Activated CD4-positive, alpha-beta memory T cell treated with anti-CD3 and anti-CD28 coated beads for 36 hours (primary cell): ENCODE measurements at regions not wholly inside any gene's neighbourhood (a gene's known extent, or its start where the extent isn't known, plus 50 kb on each side); places are given as distances from the start of the nearest gene placed in this dataset.
"Not testable (repeated sequence)": the region's sequence is repeated elsewhere in the genome, so short reads cannot be mapped to it uniquely, and the experiment has no call there.

Source experiments
- CTCF ChIA-PET: fragments of 350-600 bp; sonication (Branson Sonifier 250); formaldehyde crosslinking; loops from one replicate; lab custom pipeline; 2021; ENCODE audit warnings: antibody characterized with exemption, inconsistent platforms; lab: Charles Lee
- POLR2A ChIA-PET: fragments of 350-600 bp; sonication (Branson Sonifier 250); formaldehyde crosslinking; loops from one replicate; lab custom pipeline; 2021; ENCODE audit warnings: antibody characterized with exemption; lab: Charles Lee
- DNase-seq: peaks from one replicate; pipeline ENCODE4 v3.0.0-alpha.2; 2020
- H3K27ac Mint-ChIP-seq: one replicate; pipeline ENCODE4 v1.8.0; 2021; ENCODE audit warnings: mixed read lengths
- H3K27me3 Mint-ChIP-seq: one replicate; pipeline ENCODE4 v1.8.0; 2021; ENCODE audit warnings: mixed read lengths
- H3K36me3 Mint-ChIP-seq: one replicate; pipeline ENCODE4 v1.8.0; 2021; ENCODE audit warnings: mixed read lengths
- H3K4me1 Mint-ChIP-seq: one replicate; pipeline ENCODE4 v1.8.0; 2021; ENCODE audit warnings: low read depth, mixed read lengths
- H3K4me3 Mint-ChIP-seq: one replicate; pipeline ENCODE4 v1.8.0; 2021; ENCODE audit warnings: mild to moderate bottlenecking, mixed read lengths
- H3K9me3 Mint-ChIP-seq: one replicate; pipeline ENCODE4 v1.8.0; 2021; ENCODE audit warnings: mixed read lengths
- intact Hi-C: fragments of 100-400 bp; cut with micrococcal nuclease; formaldehyde crosslinking; loops from one replicate; pipeline ENCODE4 v1.15.1; 2023

GRCh38 chr2:220371211-220371610 is 743.8 kb downstream of the SLC4A3 start:
- CTCF ChIA-PET, result no interaction called here

GRCh38 chr2:220373878-220374277 is 746.4 kb downstream of the SLC4A3 start:
- ChIA-PET POLR2A (no interaction called here), CTCF (no interaction called here)
- Mint-ChIP-seq H3K9me3 (peaks cover under 1% of the 10 kb centered on the region), H3K4me3 (no peak overlapping the region), H3K27ac (no peak overlapping the region), H3K36me3 (no peaks in the 10 kb centered on the region), H3K4me1 (no peaks in the 10 kb centered on the region), H3K27me3 (no peaks in the 10 kb centered on the region)
- intact Hi-C loops, result no loop called here
- no peak for DNase-seq

More at GRCh38 chr2:220371211-220371610, 743.8 kb downstream of the SLC4A3 start:
- POLR2A ChIA-PET, result no interaction called here
- H3K9me3 Mint-ChIP-seq, result no peaks in the 10 kb centered on the region
- H3K27me3 Mint-ChIP-seq, result no peaks in the 10 kb centered on the region
- no peak for DNase-seq
- no peak overlapping the region for H3K27ac Mint-ChIP-seq
- H3K4me3 Mint-ChIP-seq, result no peak overlapping the region
- no peaks in the 10 kb centered on the region for H3K36me3 Mint-ChIP-seq
- intact Hi-C loops, result no loop called here
- no peaks in the 10 kb centered on the region for H3K4me1 Mint-ChIP-seq

GRCh38 chr2:220374282-220374681 is 746.9 kb downstream of the SLC4A3 start:
- no peaks in the 10 kb centered on the region for H3K27me3 Mint-ChIP-seq
- H3K4me3 Mint-ChIP-seq, result no peak overlapping the region
- H3K4me1 Mint-ChIP-seq, result no peaks in the 10 kb centered on the region
- ChIA-PET CTCF (no interaction called here), POLR2A (no interaction called here)
- intact Hi-C loops, result no loop called here
- H3K9me3 Mint-ChIP-seq, result peaks cover 4% of the 10 kb centered on the region
- no peak for DNase-seq
- H3K36me3 Mint-ChIP-seq, result no peaks in the 10 kb centered on the region
- H3K27ac Mint-ChIP-seq, result no peak overlapping the region

- Mint-ChIP-seq H3K27ac (no peak overlapping the region), H3K4me1 (no peaks in the 10 kb centered on the region), H3K36me3 (no peaks in the 10 kb centered on the region), H3K27me3 (no peaks in the 10 kb centered on the region), H3K4me3 (no peak overlapping the region), H3K9me3 (peaks cover 16% of the 10 kb centered on the region)
- ChIA-PET CTCF (no interaction called here), POLR2A (no interaction called here)
- intact Hi-C loops, result no loop called here
- no peak for DNase-seq
Observed at GRCh38 chr2:220377482-220378155, 750.2 kb downstream of the SLC4A3 start.

GRCh38 chr2:220387758-220388157 is 760.3 kb downstream of the SLC4A3 start:
- H3K4me1 Mint-ChIP-seq, POLR2A ChIA-PET, H3K9me3 Mint-ChIP-seq: not testable (repeated sequence)

GRCh38 chr2:220393711-220394110 is 766.3 kb downstream of the SLC4A3 start:
- no peaks in the 10 kb centered on the region for H3K27me3 Mint-ChIP-seq

More at GRCh38 chr2:220387758-220388157, 760.3 kb downstream of the SLC4A3 start:
- DNase-seq, H3K27ac Mint-ChIP-seq, CTCF ChIA-PET, H3K4me3 Mint-ChIP-seq, H3K27me3 Mint-ChIP-seq, intact Hi-C loops, H3K36me3 Mint-ChIP-seq: not testable (repeated sequence)

GRCh38 chr2:220394433-220394832 is 767.0 kb downstream of the SLC4A3 start:
- Mint-ChIP-seq H3K9me3 (no peaks in the 10 kb centered on the region), H3K27me3 (no peaks in the 10 kb centered on the region), H3K4me3 (no peak overlapping the region), H3K27ac (no peak overlapping the region), H3K4me1 (no peaks in the 10 kb centered on the region), H3K36me3 (no peaks in the 10 kb centered on the region)
- DNase-seq, result no peak
- ChIA-PET POLR2A (no interaction called here), CTCF (no interaction called here)
- intact Hi-C loops, result no loop called here

More at GRCh38 chr2:220393711-220394110, 766.3 kb downstream of the SLC4A3 start:
- Mint-ChIP-seq H3K9me3 (no peaks in the 10 kb centered on the region), H3K27ac (no peak overlapping the region), H3K36me3 (no peaks in the 10 kb centered on the region), H3K4me3 (no peak overlapping the region), H3K4me1 (no peaks in the 10 kb centered on the region)
- intact Hi-C loops, result no loop called here
- POLR2A ChIA-PET, result no interaction called here
- no peak for DNase-seq
- CTCF ChIA-PET, result no interaction called here

- Mint-ChIP-seq H3K9me3 (peaks cover 3% of the 10 kb centered on the region), H3K36me3 (no peaks in the 10 kb centered on the region), H3K27ac (no peak overlapping the region), H3K27me3 (no peaks in the 10 kb centered on the region), H3K4me3 (no peak overlapping the region), H3K4me1 (no peaks in the 10 kb centered on the region)
- intact Hi-C loops, result no loop called here
- ChIA-PET POLR2A (no interaction called here), CTCF (no interaction called here)
- DNase-seq, result no peak
Observed at GRCh38 chr2:220396287-220396686, 768.9 kb downstream of the SLC4A3 start.

GRCh38 chr2:220410296-220410695 is 782.9 kb downstream of the SLC4A3 start:
- H3K4me1 Mint-ChIP-seq, result no peaks in the 10 kb centered on the region
- H3K36me3 Mint-ChIP-seq, result no peaks in the 10 kb centered on the region
- DNase-seq, result no peak
- intact Hi-C loops, result no loop called here
- CTCF ChIA-PET, result no interaction called here
- peaks cover 2% of the 10 kb centered on the region for H3K27me3 Mint-ChIP-seq
- POLR2A ChIA-PET, result no interaction called here
- H3K27ac Mint-ChIP-seq, result no peak overlapping the region
- no peak overlapping the region for H3K4me3 Mint-ChIP-seq
- H3K9me3 Mint-ChIP-seq, result peaks cover 40% of the 10 kb centered on the region

- no peak overlapping the region for H3K27ac Mint-ChIP-seq
- no peaks in the 10 kb centered on the region for H3K36me3 Mint-ChIP-seq
- ChIA-PET CTCF (no interaction called here), POLR2A (no interaction called here)
- intact Hi-C loops, result no loop called here
- H3K4me1 Mint-ChIP-seq, result no peaks in the 10 kb centered on the region
- peaks cover 2% of the 10 kb centered on the region for H3K27me3 Mint-ChIP-seq
- DNase-seq, result no peak
- peaks cover 3% of the 10 kb centered on the region for H3K9me3 Mint-ChIP-seq
- H3K4me3 Mint-ChIP-seq, result no peak overlapping the region
Observed at GRCh38 chr2:220417503-220417902, 790.1 kb downstream of the SLC4A3 start.

GRCh38 chr2:220419647-220420046 is 792.2 kb downstream of the SLC4A3 start:
- Mint-ChIP-seq H3K27ac (no peak overlapping the region), H3K9me3 (peaks cover 2% of the 10 kb centered on the region), H3K27me3 (no peaks in the 10 kb centered on the region), H3K4me3 (no peak overlapping the region), H3K36me3 (no peaks in the 10 kb centered on the region), H3K4me1 (no peaks in the 10 kb centered on the region)
- POLR2A ChIA-PET, result no interaction called here
- intact Hi-C loops, result no loop called here
- no peak for DNase-seq
- CTCF ChIA-PET, result no interaction called here

GRCh38 chr2:220420820-220421219 is 793.4 kb downstream of the SLC4A3 start:
- H3K4me3 Mint-ChIP-seq, result no peak overlapping the region
- H3K36me3 Mint-ChIP-seq, result no peaks in the 10 kb centered on the region
- H3K9me3 Mint-ChIP-seq, result peaks cover 2% of the 10 kb centered on the region
- no peaks in the 10 kb centered on the region for H3K4me1 Mint-ChIP-seq
- no peak for DNase-seq
- POLR2A ChIA-PET, result no interaction called here
- intact Hi-C loops, result no loop called here
- H3K27me3 Mint-ChIP-seq, result no peaks in the 10 kb centered on the region
- CTCF ChIA-PET, result no interaction called here
- H3K27ac Mint-ChIP-seq, result no peak overlapping the region

- POLR2A ChIA-PET, result no interaction called here
- Mint-ChIP-seq H3K4me1 (no peaks in the 10 kb centered on the region), H3K36me3 (no peaks in the 10 kb centered on the region), H3K27ac (no peak overlapping the region), H3K9me3 (peaks cover 2% of the 10 kb centered on the region), H3K27me3 (no peaks in the 10 kb centered on the region), H3K4me3 (no peak overlapping the region)
- DNase-seq, result no peak
- CTCF ChIA-PET, result no interaction called here
- intact Hi-C loops, result no loop called here
Observed at GRCh38 chr2:220422676-220423075, 795.2 kb downstream of the SLC4A3 start.
